GM23338 (cell line): ENCODE measurements at regions not wholly inside any gene's neighbourhood (a gene's known extent, or its start where the extent isn't known, plus 50 kb on each side); places are given as distances from the start of the nearest gene placed in this dataset.

ENCODE experiments used
- ATAC-seq: fragments of 200-7000 bp; cut with Tn5 transposase; 3 replicates; pipeline ENCODE4 v1.9.1; 2020
- DNase-seq: peaks from one replicate; pipeline ENCODE4 v3.0.0-alpha.2; 2015; ENCODE audit warnings: low spot score
- H2AFZ ChIP-seq: fragments of 200-600 bp; sonication (generic); 2 replicates; pipeline ENCODE4 v1.8.0; 2016; ENCODE audit warnings: antibody characterized with exemption, mild to moderate bottlenecking, moderate library complexity
- H3F3A ChIP-seq: fragments of 200-600 bp; sonication (generic); replicated peaks from 2 replicates; pipeline ENCODE4 v1.8.0; 2017; ENCODE audit warnings: antibody characterized with exemption, mixed run types, low read depth
- H3K27ac ChIP-seq: fragments of 200-600 bp; sonication (generic); 2 replicates; pipeline ENCODE4 v1.6.1; 2016; ENCODE audit warnings: low read depth
- H3K27me3 ChIP-seq: fragments of 200-600 bp; sonication (generic); 2 replicates; pipeline ENCODE4 v1.8.0; 2016; ENCODE audit warnings: mild to moderate bottlenecking, mixed run types, moderate library complexity; ENCODE audit not compliant: insufficient read depth
- H3K36me3 ChIP-seq: fragments of 200-600 bp; sonication (generic); 2 replicates; pipeline ENCODE4 v1.8.0; 2016; ENCODE audit warnings: mild to moderate bottlenecking; ENCODE audit not compliant: insufficient read depth
- H3K4me1 ChIP-seq: fragments of 200-600 bp; sonication (generic); 2 replicates; pipeline ENCODE4 v1.8.0; 2016; ENCODE audit warnings: mild to moderate bottlenecking, moderate library complexity; ENCODE audit not compliant: insufficient read depth
- H3K4me2 ChIP-seq: fragments of 200-600 bp; sonication (generic); 2 replicates; pipeline ENCODE4 v1.7.1; 2017; ENCODE audit warnings: mixed run types
- H3K4me3 ChIP-seq: fragments of 200-600 bp; sonication (generic); 2 replicates; pipeline ENCODE4 v1.6.1; 2016; ENCODE audit warnings: mixed run types
- H3K79me2 ChIP-seq: fragments of 200-600 bp; sonication (generic); replicated peaks from 2 replicates; pipeline ENCODE4 v1.8.0; 2017; ENCODE audit warnings: mild to moderate bottlenecking; ENCODE audit not compliant: insufficient read depth
- H3K9me2 ChIP-seq: fragments of 200-600 bp; sonication (generic); 2 replicates; pipeline ENCODE4 v1.8.0; 2017; ENCODE audit not compliant: insufficient read depth
- H4K20me1 ChIP-seq: fragments of 200-600 bp; sonication (generic); replicated peaks from 2 replicates; pipeline ENCODE4 v1.8.0; 2017; ENCODE audit warnings: mild to moderate bottlenecking; ENCODE audit not compliant: insufficient read depth
- H3K27ac Mint-ChIP-seq: 2 replicates; pipeline ENCODE4 v1.8.0; 2020; ENCODE audit warnings: inconsistent platforms, mild to moderate bottlenecking, moderate library complexity, mixed read lengths
- H3K27me3 Mint-ChIP-seq: 3 replicates; pipeline ENCODE4 v1.8.0; 2022; ENCODE audit warnings: low read depth, mild to moderate bottlenecking, moderate library complexity, mixed read lengths, inconsistent platforms; ENCODE audit not compliant: insufficient read depth, poor library complexity
- H3K36me3 Mint-ChIP-seq: 3 replicates; pipeline ENCODE4 v1.8.0; 2021; ENCODE audit warnings: low read depth, mild to moderate bottlenecking, inconsistent platforms, moderate library complexity, mixed read lengths
- H3K4me1 Mint-ChIP-seq: 3 replicates; pipeline ENCODE4 v1.8.0; 2020; ENCODE audit warnings: mild to moderate bottlenecking, inconsistent platforms, mixed read lengths
- H3K4me3 Mint-ChIP-seq: 3 replicates; pipeline ENCODE4 v1.8.0; 2021; ENCODE audit warnings: moderate library complexity, mild to moderate bottlenecking, inconsistent platforms, mixed read lengths
- H3K9me3 Mint-ChIP-seq: 3 replicates; pipeline ENCODE4 v1.8.0; 2020; ENCODE audit warnings: moderate library complexity, mild to moderate bottlenecking, inconsistent platforms, mixed read lengths
- CREB1 ChIP-seq: fragments of 250-450 bp; sonication (Bioruptor Pico); IDR thresholded peaks from 2 replicates; pipeline ENCODE4 v1.5.0; 2020; ENCODE audit warnings: low read depth, mild to moderate bottlenecking, moderate library complexity
- EZH2 ChIP-seq: fragments of 200-600 bp; sonication (generic); IDR thresholded peaks from one replicate; pipeline ENCODE4 v1.8.0; 2017; ENCODE audit warnings: antibody characterized with exemption, mild to moderate bottlenecking, low read depth; ENCODE audit not compliant: unreplicated experiment
- EZH2phosphoT487 ChIP-seq: fragments of 200-600 bp; sonication (generic); IDR thresholded peaks from one replicate; pipeline ENCODE4 v1.8.1; 2018; ENCODE audit warnings: antibody characterized with exemption; ENCODE audit not compliant: unreplicated experiment
- JUNB ChIP-seq: IDR thresholded peaks from one replicate; pipeline ENCODE4 v1.6.1; 2016; ENCODE audit warnings: antibody characterized with exemption; ENCODE audit not compliant: unreplicated experiment
- NANOG ChIP-seq: IDR thresholded peaks from 2 replicates; pipeline ENCODE4 v1.6.1; 2016; ENCODE audit warnings: antibody characterized with exemption, borderline replicate concordance
- POLR2AphosphoS5 ChIP-seq: IDR thresholded peaks from 2 replicates; pipeline ENCODE4 v1.6.1; 2016; ENCODE audit warnings: antibody characterized with exemption, low read depth
- STAT1 ChIP-seq: IDR thresholded peaks from one replicate; pipeline ENCODE4 v1.6.1; 2016; ENCODE audit warnings: antibody characterized with exemption; ENCODE audit not compliant: unreplicated experiment
- ZNF114 ChIP-seq: fragments of 250-450 bp; sonication (Bioruptor Pico); IDR thresholded peaks from 2 replicates; pipeline ENCODE4 v1.5.0; 2020; ENCODE audit warnings: mild to moderate bottlenecking, moderate library complexity
- ZNF331 ChIP-seq: fragments of 250-450 bp; sonication (Bioruptor Pico); IDR thresholded peaks from 2 replicates; pipeline ENCODE4 v1.5.0; 2020; ENCODE audit warnings: low read depth, mild to moderate bottlenecking, moderate library complexity
- ZNF462 ChIP-seq: fragments of 250-450 bp; sonication (Bioruptor Pico); IDR thresholded peaks from 2 replicates; pipeline ENCODE4 v1.5.0; 2020; ENCODE audit warnings: mild to moderate bottlenecking, moderate library complexity
- TF ChIP-seq, protein P1 (sequence below), 2 experiments: fragments of 200-600 bp in 1 of 2; sonication (generic) in 1 of 2; conservative IDR thresholded peaks; 2 replicates each; pipeline versions ENCODE4 v1.5.1 to v1.6.1; 2016 to 2017; ENCODE audit warnings: antibody characterized with exemption in 2 of 2, low read depth in 2 of 2, mild to moderate bottlenecking in 2 of 2, moderate library complexity in 1 of 2
- TF ChIP-seq, protein P2 (sequence below): IDR thresholded peaks from 2 replicates; pipeline ENCODE4 v1.6.1; 2016; ENCODE audit warnings: antibody characterized with exemption
- TF ChIP-seq, protein P3 (sequence below): IDR thresholded peaks from one replicate; pipeline ENCODE4 v1.6.1; 2018; ENCODE audit warnings: antibody characterized with exemption; ENCODE audit not compliant: unreplicated experiment

- ATAC-seq, result no peak
These were observed 277.6 kb downstream of the ATPSCKMT start for GRCh38 chr5:9972059-9972458.

More at GRCh38 chr5:9972059-9972458, 277.6 kb downstream of the ATPSCKMT start:
- no peak overlapping the region for H2AFZ ChIP-seq
- H3K9me2 ChIP-seq, result peaks cover 11% of the 10 kb centered on the region; the same call in 1 of the 2 replicates
- TF ChIP-seq, protein P1, sequence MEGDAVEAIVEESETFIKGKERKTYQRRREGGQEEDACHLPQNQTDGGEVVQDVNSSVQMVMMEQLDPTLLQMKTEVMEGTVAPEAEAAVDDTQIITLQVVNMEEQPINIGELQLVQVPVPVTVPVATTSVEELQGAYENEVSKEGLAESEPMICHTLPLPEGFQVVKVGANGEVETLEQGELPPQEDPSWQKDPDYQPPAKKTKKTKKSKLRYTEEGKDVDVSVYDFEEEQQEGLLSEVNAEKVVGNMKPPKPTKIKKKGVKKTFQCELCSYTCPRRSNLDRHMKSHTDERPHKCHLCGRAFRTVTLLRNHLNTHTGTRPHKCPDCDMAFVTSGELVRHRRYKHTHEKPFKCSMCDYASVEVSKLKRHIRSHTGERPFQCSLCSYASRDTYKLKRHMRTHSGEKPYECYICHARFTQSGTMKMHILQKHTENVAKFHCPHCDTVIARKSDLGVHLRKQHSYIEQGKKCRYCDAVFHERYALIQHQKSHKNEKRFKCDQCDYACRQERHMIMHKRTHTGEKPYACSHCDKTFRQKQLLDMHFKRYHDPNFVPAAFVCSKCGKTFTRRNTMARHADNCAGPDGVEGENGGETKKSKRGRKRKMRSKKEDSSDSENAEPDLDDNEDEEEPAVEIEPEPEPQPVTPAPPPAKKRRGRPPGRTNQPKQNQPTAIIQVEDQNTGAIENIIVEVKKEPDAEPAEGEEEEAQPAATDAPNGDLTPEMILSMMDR (conservative IDR thresholded peaks at IDR 0.05; ENCODE audit: low read depth in 2 of 2), result no peak
- TF ChIP-seq EZH2phosphoT487 (no peak), EZH2 (no peak), STAT1 (no peak), JUNB (no peak), ZNF331 (CRISPR knock-in tag) (no peak), POLR2AphosphoS5 (no peak), ZNF114 (CRISPR knock-in tag) (no peak), CREB1 (no peak), ZNF462 (CRISPR knock-in tag) (no peak), NANOG (no peak)
- TF ChIP-seq, protein P2, sequence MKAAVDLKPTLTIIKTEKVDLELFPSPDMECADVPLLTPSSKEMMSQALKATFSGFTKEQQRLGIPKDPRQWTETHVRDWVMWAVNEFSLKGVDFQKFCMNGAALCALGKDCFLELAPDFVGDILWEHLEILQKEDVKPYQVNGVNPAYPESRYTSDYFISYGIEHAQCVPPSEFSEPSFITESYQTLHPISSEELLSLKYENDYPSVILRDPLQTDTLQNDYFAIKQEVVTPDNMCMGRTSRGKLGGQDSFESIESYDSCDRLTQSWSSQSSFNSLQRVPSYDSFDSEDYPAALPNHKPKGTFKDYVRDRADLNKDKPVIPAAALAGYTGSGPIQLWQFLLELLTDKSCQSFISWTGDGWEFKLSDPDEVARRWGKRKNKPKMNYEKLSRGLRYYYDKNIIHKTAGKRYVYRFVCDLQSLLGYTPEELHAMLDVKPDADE, result no peak
- TF ChIP-seq, protein P3, sequence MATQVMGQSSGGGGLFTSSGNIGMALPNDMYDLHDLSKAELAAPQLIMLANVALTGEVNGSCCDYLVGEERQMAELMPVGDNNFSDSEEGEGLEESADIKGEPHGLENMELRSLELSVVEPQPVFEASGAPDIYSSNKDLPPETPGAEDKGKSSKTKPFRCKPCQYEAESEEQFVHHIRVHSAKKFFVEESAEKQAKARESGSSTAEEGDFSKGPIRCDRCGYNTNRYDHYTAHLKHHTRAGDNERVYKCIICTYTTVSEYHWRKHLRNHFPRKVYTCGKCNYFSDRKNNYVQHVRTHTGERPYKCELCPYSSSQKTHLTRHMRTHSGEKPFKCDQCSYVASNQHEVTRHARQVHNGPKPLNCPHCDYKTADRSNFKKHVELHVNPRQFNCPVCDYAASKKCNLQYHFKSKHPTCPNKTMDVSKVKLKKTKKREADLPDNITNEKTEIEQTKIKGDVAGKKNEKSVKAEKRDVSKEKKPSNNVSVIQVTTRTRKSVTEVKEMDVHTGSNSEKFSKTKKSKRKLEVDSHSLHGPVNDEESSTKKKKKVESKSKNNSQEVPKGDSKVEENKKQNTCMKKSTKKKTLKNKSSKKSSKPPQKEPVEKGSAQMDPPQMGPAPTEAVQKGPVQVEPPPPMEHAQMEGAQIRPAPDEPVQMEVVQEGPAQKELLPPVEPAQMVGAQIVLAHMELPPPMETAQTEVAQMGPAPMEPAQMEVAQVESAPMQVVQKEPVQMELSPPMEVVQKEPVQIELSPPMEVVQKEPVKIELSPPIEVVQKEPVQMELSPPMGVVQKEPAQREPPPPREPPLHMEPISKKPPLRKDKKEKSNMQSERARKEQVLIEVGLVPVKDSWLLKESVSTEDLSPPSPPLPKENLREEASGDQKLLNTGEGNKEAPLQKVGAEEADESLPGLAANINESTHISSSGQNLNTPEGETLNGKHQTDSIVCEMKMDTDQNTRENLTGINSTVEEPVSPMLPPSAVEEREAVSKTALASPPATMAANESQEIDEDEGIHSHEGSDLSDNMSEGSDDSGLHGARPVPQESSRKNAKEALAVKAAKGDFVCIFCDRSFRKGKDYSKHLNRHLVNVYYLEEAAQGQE, result no peak
- H3K36me3 Mint-ChIP-seq, result peaks cover 10% of the 10 kb centered on the region; the same call in 2 of the 3 replicates
- no peaks in the 10 kb centered on the region for H3K27me3 Mint-ChIP-seq
- no peak for DNase-seq
- no peaks in the 10 kb centered on the region for H3F3A ChIP-seq
- no peak overlapping the region for H3K27ac Mint-ChIP-seq
- no peaks in the 10 kb centered on the region for H4K20me1 ChIP-seq
- no peaks in the 10 kb centered on the region for H3K27me3 ChIP-seq
- H3K4me1 Mint-ChIP-seq, result peaks cover 1% of the 10 kb centered on the region; the same call in 2 of the 3 replicates
- no peaks in the 10 kb centered on the region for H3K79me2 ChIP-seq
- H3K36me3 ChIP-seq, result no peaks in the 10 kb centered on the region
- no peak overlapping the region for H3K4me2 ChIP-seq
- H3K4me3 Mint-ChIP-seq, result no peak overlapping the region
- H3K4me3 ChIP-seq, result no peak overlapping the region
- H3K9me3 Mint-ChIP-seq, result peaks cover 11% of the 10 kb centered on the region; the same call in 1 of the 3 replicates
- no peak overlapping the region for H3K27ac ChIP-seq
- H3K4me1 ChIP-seq, result peaks cover 6% of the 10 kb centered on the region; the same call in 1 of the 2 replicates
